NCI-H748 (cell line): ENCODE measurements at regions not wholly inside any gene's neighbourhood (a gene's known extent, or its start where the extent isn't known, plus 50 kb on each side); places are given as distances from the start of the nearest gene placed in this dataset.
A peak's percentile ranks its signal among the peaks of the same experiment; 100 is the strongest.

ENCODE experiments used
- DNase-seq: peaks from one replicate; lab custom pipeline; 2025; ENCODE audit not compliant: unreplicated experiment; lab: John Stamatoyannopoulos, UW

- DNase-seq: no peak
Observed at GRCh38 chr4:126267689-126268088, 952.9 kb downstream of the FAT4 start.

- no peak for DNase-seq
Observed at GRCh38 chr4:126268106-126268505, 953.4 kb downstream of the FAT4 start.

- no peak for DNase-seq
Observed at GRCh38 chr4:126269106-126269505, 954.4 kb downstream of the FAT4 start.

- DNase-seq: no peak
Observed at GRCh38 chr4:126271292-126271691, 956.5 kb downstream of the FAT4 start.

- no peak for DNase-seq
Observed at GRCh38 chr4:126273746-126274145, 959.0 kb downstream of the FAT4 start.

GRCh38 chr4:126291886-126292285, 977.1 kb downstream of the FAT4 start:
- DNase-seq: no peak

- no peak for DNase-seq
Observed at GRCh38 chr4:126298271-126298670, 983.5 kb downstream of the FAT4 start.

- no peak for DNase-seq
Observed at GRCh38 chr4:126306152-126306869, 991.6 kb downstream of the FAT4 start.

GRCh38 chr4:126318376-126318775, 1003.6 kb downstream of the FAT4 start:
- DNase-seq: no peak

- no peak for DNase-seq
Observed at GRCh38 chr4:126328914-126329313, 1014.2 kb downstream of the FAT4 start.

- DNase-seq: no peak
Observed at GRCh38 chr4:126338548-126338947, 1023.8 kb downstream of the FAT4 start.

- DNase-seq: no peak
Observed at GRCh38 chr4:126341927-126342326, 1027.2 kb downstream of the FAT4 start.

GRCh38 chr4:126344472-126344871, 1029.7 kb downstream of the FAT4 start:
- no peak for DNase-seq

- DNase-seq: no peak
Observed at GRCh38 chr4:126346654-126347053, 1031.9 kb downstream of the FAT4 start.

- DNase-seq: peak; percentile 16
Observed at GRCh38 chr4:126354784-126355183, 1040.0 kb downstream of the FAT4 start.

GRCh38 chr4:126358041-126358440, 1043.3 kb downstream of the FAT4 start:
- no peak for DNase-seq

GRCh38 chr4:126361287-126361686, 1046.5 kb downstream of the FAT4 start:
- no peak for DNase-seq

GRCh38 chr4:126364311-126364911, 1049.7 kb downstream of the FAT4 start:
- DNase-seq: no peak

- DNase-seq: no peak
Observed at GRCh38 chr4:126369076-126369475, 1054.3 kb downstream of the FAT4 start.

- no peak for DNase-seq
Observed at GRCh38 chr4:126372634-126373033, 1057.9 kb downstream of the FAT4 start.

GRCh38 chr4:126375462-126376054, 1060.8 kb downstream of the FAT4 start:
- DNase-seq: no peak

- no peak for DNase-seq
Observed at GRCh38 chr4:126385954-126386353, 1071.2 kb downstream of the FAT4 start.
